RKO (cell line): ENCODE measurements at regions not wholly inside any gene's neighbourhood (a gene's known extent, or its start where the extent isn't known, plus 50 kb on each side); places are given as distances from the start of the nearest gene placed in this dataset.

Source experiments
- DNase-seq: peaks from one replicate; pipeline ENCODE4 v3.0.0-alpha.2; 2016; ENCODE audit warnings: low spot score

DNA sequence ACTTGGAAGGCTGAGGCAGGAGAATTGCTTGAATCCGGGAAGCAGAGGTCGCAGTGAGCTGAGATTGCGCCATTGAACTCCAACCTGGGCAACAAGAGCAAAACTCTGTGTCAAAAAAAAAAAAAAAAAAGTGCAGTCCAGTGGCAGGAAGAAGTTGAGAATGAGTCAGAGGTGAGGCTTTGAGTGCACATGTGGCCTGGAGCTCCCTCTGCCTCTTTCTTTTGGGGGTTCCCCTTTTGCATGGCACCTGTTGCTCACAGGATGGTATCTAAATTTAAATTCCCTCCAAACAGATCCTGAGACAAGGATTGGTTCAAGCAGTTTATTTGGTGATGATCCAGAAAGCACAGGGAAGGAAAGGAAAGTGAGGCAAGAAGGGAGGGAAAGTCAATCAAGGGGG lies 151.4 kb upstream of the STX18 start:
- DNase-seq, result peak; percentile 63

DNA sequence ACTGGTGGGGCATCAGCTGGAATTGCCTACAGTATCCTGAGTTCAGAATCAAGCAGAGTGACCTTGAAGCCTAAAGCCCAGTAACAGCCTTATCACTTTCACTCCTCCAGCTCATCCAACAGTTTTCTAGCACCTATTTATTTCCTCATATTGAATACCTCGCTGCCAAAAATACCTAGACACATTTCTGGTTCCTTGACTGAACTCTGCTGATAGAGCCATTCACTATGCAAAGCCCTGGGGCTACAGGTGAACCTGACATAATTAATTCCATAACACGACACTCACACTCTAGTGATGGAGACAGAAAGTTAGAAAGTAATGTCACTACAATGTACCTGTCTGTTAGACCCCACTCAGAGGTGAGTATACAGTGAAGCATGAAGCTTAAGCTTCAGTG lies 149.0 kb upstream of the STX18 start:
- no peak for DNase-seq

DNA sequence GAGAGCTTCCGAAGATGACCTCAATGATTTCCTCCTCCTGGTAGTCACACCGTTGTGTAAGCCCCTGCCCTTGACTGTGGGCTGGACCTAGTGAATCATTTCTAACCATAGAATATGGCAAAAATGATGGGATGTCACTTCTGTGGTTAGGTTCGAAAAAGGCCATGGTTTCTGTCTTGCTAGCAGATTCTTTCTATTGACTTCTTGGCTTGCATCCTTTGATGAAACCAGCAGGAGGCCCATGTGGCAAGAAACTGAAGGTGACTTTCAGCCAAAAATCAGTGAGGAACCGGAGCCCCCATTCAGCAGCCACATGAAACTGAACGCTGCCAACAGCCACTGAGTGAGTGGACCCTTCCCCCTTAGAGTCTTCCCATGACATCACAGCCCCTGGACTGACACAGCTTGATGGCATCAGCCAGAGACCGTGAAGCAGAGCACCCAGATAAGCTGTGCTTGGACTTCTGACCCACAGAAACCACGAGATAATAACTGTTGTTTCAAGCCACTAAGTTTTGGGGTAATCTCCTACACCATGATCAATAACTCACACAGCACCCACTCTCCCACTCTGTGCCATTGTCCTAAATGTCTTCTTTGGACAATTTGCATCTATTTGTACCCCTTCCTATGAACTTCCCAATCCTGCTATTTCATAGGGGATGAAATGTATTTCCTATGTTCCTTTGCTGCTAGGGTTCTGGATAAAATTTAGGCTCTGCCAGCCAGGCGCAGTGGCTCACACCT lies 148.0 kb upstream of the STX18 start:
- DNase-seq, result no peak

DNA sequence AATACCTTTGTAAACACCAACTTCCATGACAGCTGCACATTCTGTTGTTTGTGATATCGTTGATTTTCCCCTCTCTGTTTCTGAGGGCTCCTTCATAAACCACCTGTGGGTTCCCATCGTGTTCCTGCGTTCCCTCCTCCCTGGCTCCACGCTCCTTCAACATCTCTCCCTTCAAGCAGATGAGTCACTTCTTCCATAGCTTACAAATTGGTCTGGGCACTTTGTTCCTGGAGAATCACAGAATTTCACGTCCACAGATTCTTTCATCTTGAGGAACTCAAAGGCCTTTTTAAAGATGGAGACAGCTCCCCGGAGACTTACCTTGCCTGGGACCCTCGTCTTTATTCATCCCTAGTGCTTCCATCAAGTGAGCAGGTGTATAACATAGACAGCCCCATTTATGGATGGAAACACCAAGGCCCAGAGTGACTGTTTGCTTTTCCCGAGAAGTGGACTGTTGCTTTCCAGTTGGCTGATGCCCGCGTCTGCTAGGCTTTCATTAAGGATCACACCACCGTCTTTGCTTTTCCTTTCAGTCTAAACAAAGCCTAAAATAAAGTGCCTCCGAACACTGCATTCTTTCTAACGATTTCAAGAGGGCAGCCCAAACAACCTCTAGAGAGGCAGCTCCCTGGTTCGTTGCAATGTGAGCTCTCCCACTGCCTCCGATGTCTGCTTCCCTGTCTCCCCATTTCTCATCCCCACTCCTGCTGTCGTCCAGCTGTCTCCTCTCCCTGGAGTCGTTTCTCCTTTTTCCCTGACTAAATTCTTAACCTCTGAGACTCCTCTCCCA lies 146.3 kb upstream of the STX18 start:
- DNase-seq, result no peak

DNA sequence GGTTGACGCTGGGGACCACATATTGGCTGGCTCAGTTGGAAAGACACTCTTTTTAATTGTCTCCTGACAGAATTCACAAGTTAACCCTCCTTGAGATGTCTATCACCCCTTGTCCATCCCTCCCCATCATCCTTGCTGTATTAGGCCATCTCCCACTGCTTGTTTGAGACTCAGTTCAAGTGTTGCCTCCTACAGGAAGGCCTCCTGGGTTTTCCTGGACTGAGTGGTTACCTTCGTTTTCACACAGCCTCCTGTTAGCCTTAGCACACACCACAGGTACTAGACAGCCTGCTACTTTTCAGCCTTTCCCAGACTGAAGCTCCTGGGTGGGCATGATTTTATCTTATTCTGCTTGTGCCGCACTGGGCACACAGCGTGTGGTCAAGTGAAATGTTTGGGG lies 145.3 kb upstream of the STX18 start:
- DNase-seq, result no peak

DNA sequence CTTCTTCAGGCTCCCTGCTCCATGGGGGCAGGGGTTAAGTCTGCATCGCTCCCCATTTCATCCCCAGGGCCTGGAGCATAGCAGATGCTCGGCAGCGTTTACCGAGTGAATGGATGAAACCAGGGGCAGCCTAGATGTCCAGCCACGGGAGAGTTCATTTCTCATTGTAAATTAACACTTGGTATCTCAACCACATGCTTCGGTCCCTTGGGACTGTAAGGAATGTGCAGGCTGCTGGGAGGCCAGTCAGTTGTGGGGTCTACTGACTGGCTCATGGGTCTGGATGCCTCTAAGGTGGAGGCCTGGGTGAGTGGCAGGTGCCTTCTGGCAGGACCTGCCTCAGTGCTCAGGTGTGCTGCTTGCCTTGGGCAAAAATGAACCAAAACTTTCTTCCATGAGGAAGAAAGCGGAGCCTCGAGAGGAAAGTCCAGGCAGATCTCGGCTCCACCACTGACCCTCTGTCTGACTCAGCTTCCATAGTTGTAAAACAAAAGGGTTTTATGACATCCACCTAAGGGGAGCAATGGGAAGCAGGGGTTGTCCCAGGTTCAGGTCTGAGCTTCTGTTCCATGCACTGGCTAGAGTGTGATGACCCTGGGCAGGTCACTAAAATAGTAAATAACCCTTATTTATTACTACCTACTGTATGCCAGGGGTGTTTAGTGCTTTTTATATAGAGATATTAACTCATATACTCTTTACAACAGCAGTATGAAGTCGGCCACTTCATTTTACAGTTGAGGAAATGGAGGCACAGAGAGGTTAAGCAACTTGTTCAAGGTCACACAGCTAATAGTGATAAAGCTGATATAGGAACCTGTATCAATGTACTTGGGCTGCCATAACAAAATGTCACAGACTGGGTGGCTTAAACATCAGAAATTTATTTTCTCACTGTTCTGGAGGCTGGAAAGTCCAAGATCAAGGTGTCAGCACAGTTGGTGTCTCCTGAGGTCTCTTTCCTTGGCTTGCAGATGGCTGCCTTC lies 144.3 kb upstream of the STX18 start:
- DNase-seq, result no peak

DNA sequence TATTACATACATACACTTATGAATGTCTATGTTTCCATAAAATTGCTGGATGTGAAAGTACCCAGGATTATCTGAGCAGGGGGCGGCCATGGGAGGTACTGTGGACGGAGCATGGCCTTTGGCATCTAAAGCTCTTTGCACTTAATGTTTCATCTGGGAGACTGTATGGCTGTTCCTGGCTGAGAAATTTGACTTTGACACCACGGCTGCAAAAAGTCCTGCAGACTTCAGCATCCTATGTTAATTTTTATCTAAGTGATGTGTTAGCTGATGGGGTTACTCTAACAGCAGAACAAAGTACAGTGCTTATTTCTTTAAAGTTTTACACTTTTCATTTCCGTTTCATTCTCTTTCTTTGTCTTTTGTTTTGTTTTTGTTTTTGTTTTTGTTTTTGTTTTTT lies 139.8 kb upstream of the STX18 start:
- no peak for DNase-seq

DNA sequence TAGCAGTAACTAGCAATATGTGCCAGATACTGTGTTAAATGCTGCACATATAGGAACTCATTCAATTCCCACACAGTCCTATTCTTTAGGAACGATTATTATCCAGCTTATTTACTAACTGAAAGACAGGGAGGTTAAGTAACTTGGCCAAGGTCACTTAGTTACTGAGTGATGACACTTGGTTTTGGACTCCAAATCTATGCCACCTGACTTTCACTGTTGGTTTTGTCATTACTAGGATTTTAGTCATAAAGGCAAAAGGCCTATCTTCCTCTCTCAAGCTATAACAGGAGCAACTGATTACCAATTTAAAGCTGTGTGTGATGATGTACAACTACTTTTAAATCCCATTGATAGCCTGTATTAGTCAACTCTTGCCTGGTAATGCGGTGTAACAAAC lies 138.9 kb upstream of the STX18 start:
- DNase-seq, result no peak

DNA sequence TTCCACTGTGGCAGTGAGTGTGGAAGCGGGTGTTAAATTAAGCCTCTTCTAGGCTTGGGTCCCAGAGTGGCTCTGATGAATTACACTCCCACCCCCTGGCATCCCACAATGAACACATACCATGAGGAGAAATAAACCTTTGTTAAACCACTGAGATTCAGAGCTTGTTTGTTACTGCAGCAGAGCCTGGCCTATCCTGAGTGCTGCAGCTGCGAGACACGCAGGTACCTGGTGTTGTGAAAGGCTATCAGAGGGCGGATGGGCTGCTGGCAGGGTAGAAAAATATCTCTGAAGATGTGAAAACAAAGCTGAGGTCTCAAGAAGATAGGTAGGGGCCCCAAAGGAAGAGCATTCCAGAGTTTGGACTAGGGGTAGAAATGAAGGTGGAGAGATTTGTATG lies 138.4 kb upstream of the STX18 start:
- no peak for DNase-seq

DNA sequence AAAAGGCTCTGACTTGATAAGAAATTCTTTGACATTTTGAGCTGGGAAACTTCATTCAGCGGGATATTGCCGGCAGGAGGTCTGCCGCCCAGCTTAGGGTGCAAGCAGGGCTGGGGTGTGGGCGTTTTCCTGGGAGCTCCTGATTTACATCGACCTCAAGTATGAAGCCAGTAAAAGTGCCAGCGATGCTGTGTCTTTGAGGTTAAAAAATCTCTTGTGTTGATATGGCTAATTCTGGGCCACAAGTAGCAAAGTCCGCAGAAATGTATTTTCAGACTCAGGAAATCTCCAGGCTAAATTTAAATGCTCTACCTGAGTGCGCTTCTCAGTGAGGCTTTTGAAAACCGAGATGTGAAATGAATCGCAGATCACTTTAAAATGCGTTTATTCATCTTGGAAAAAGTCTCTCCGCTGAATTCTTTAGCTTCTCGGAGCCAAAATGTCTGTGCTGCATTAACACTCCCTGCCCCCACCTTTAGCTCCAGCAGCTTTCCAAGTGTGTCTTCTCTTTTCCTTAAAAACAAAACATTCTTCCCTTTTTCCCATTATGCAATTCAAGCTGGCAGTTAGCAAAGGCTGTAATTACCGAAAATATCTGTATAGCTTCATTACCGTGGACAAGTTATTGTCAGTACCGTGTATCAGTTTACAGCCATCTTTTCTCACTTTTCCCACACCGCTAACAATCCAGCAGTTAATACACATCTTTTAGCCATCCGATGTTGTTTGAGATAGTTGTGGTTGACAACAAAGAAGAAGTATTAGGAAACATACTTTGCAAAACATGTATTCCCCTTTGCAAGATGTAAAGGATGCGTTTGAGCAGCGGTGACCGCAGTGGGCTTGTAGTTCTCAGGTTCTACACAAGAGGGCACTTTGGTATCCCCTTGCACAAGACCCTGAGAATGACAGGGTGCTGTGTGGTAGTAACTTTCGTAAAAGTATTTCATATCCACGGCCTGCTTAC lies 136.0 kb upstream of the STX18 start:
- DNase-seq, result no peak

DNA sequence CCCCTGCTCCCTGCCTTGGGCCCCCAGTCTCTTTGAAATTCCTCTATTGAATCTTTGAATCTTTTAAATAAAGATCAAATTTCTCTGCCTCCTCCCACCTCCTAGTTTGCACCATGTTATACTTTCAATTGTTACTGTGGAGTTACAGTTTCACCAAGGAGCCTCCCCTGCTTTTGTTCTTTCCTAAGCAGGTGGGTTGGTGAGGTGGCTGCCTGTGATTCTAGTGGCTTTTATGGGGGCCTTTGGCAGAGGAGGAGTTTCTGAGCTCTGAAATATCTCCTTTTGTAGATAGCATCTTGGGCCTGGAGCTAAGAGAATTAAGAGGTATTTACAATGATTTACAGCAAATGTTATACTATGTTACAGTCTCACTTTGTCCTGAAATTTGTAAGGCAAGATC lies 133.8 kb upstream of the STX18 start:
- no peak for DNase-seq

DNA sequence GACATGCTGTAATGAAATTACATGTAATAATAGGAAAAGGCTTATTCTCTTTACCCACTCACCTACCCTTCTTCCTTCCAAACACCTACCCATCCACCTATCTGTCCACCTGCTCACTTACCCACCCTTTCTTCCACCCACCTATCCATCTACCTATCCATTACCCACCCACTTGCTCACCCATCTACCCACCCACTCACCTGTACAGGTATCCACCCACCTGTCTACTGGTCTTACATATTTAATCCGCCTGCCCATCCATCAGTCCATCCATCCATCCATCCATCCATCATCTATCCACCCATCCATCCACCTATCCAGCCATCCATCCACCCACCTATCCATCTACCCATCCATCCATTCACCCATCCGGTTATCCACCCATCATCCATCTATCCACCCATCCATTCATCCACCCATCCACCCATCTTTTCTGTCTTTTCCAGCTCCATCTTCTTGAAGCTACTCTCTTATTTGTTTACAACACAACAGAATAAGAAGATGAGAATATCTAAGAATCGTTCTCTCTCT lies 133.3 kb upstream of the STX18 start:
- DNase-seq, result no peak

DNA sequence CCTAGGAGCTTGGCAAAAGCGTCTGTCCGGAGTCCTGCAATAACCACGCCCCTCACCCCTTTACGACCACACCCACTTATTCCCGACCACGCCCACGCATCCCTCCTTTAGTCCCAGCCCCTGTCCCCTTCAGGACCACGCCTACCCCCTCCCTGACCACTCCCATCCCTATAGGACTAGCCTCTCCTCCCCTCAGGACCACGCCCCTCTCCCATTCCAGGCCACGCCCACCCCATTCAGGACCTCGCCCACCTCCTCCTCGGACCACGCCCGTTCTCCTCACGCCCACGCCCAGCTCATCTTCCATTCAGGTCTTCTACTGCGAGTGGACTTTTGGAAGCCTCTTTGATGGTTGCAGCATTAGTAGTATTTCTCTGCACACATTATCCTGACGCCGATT lies 131.2 kb upstream of the STX18 start:
- DNase-seq, result peak; percentile 61

DNA sequence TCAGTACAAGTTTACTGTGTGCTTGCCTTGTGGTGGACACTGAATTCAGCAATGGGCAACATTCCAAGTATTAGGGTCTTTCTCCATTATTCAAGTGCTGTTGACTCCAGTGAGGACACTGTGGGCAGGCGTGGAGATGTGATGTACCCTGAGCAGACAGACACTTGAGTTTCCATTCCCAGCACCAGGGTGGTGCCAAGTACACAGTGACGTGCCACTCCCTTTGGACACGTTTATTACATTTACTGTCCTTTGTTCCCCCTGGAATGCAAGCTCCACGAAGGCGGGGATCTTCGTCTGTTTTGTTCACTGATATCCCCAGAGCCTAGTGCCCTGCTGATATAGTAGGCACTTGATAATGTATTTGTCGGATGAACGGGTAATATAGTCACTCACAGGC lies 130.6 kb upstream of the STX18 start:
- DNase-seq, result no peak

DNA sequence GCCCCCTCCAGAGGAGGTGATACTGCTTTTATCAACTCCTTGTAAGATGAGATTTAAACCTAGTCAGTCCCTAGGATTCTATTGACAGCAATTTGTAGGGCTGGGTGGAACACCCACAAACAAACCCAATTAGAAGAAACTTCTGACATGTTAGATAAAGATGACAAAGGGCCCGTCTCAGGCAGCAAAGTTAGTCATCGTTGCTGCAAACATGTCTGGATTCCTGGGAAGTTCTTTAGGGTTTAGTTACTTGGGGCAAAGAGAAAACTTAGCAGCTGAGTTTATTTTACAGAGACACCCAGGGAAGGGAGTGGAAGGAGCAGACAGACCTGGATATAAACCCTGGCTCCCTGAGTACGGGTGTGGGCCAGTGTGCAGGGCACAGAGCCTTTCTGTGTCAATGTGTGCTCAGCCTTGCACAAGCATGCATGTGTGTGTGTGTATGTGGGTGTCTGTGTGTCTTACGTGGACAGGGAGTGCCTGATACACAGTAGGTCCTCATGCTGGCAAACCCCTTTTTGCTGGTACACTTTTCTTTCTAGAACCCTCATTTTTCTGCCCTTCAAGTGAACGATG lies 130.0 kb upstream of the STX18 start:
- no peak for DNase-seq

DNA sequence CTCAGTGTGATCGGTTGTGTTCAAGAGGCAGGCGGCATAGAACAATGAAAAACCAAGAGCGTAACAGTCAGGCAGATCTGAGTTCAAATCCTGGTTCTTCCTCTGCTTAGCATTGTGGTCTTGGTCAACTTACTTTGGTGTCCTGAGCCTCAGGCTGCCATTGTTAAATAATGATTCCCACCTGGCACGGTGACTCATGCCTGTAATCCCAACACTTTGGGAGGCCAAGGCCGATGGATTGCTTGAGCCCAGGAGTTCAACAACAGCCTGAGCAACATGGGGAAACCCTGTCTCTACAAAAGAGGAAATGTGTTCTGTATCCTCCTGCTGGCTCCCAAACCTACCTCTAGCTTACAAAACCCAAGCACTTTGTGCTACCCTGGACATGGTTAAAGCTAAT lies 129.0 kb upstream of the STX18 start:
- no peak for DNase-seq

DNA sequence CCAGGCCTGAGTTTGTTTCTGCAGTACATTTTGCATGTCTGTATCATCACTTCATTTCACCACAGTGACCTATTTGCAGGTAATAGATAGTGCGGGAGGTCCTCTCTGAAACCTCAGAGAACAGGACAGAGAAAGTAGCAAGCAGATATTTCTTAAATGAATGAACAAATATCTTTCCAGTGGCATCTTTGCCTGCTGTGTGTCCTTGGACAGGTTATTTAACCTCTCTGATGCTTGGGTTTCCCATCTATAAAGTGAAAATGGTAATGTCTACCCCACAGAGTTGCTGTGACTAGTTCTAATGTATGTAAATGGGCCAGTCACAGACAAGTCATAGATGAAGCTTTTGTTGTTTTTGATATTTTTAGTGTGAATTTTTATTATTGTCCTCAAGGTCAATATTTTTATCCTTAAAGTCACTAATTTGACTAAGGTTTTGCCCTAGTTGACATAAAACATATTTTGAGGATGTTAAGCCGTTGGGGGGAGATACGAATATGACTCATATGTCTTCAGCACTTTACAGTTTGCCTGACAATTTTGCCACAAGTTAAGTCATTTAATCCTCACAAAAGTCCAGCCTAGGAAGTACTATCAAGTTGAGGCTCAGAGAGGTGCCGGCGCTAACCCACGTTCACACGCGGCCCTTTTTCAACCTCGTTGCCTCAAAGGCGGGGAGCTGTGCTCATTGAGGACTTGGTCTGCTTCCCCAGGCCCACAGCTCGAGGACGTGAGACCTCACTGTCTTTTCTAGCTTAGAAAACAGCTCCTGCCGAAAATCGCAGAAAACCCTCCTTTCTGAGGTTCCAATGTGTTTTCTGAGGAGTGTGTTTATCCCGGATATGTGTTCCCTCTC lies 126.7 kb upstream of the STX18 start:
- no peak for DNase-seq

DNA sequence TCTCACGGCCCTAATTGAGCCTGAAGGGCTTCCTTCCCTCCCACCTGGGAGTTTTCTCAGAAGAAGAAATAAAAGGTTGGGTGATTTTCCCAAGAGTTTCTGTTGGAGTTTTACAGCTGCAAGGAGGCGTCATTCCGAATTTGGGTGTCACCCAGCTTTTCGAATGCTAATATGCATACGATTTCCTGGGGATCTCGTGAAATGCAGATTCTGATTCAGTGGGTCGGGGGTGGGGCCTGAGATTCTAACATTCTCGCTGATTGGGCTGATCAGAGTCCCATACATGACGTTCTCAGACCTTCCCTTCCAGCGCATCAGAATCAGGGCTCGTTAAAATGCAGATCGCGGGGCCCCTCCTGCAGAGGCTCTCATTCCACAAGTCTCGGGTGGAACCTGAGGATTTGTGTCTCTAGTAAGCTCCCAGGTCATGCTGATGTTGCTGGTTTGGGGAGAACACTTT lies 125.8 kb upstream of the STX18 start:
- no peak for DNase-seq
